ENCODE measurements at regions not wholly inside any gene's neighbourhood (a gene's known extent, or its start where the extent isn't known, plus 50 kb on each side); places are given as distances from the start of the nearest gene placed in this dataset.

GRCh38 chr6:43873806-43874714, 104.0 kb downstream of the VEGFA start:
- no peaks in the 10 kb centered on the region for H3K9me3 ChIP-seq (ENCODE audit: control insufficient read depth, low read length)
- H3K27me3 ChIP-seq (replicated peaks; ENCODE audit: control insufficient read depth, insufficient read depth, low read length): peaks cover 31% of the 10 kb centered on the region
- no peak overlapping the region for H3K4me3 ChIP-seq (ENCODE audit: low read length)
- H3K9ac ChIP-seq (ENCODE audit: low read length): no peak overlapping the region
- no peak for DNase-seq (ENCODE audit: low read depth)
- no peaks in the 10 kb centered on the region for H3K4me1 ChIP-seq (ENCODE audit: control insufficient read depth, insufficient read depth, low read length)
- no peaks in the 10 kb centered on the region for H3K36me3 ChIP-seq (ENCODE audit: control insufficient read depth, insufficient read depth, low read length, severe bottlenecking)

- Histone ChIP-seq H3K9ac (ENCODE audit: low read length) (no peak overlapping the region), H3K27me3 (replicated peaks; ENCODE audit: control insufficient read depth, insufficient read depth, low read length) (peaks cover 48% of the 10 kb centered on the region), H3K4me1 (ENCODE audit: control insufficient read depth, insufficient read depth, low read length) (no peaks in the 10 kb centered on the region), H3K4me3 (ENCODE audit: low read length) (no peak overlapping the region), H3K36me3 (ENCODE audit: control insufficient read depth, insufficient read depth, low read length, severe bottlenecking) (no peaks in the 10 kb centered on the region), H3K9me3 (ENCODE audit: control insufficient read depth, low read length) (no peaks in the 10 kb centered on the region)
- DNase-seq (ENCODE audit: low read depth): no peak
Observed at GRCh38 chr6:43871933-43872332, 101.9 kb downstream of the VEGFA start.

- Histone ChIP-seq H3K27me3 (replicated peaks; ENCODE audit: control insufficient read depth, insufficient read depth, low read length) (peaks cover 48% of the 10 kb centered on the region), H3K36me3 (ENCODE audit: control insufficient read depth, insufficient read depth, low read length, severe bottlenecking) (no peaks in the 10 kb centered on the region), H3K4me3 (ENCODE audit: low read length) (no peak overlapping the region), H3K9ac (ENCODE audit: low read length) (no peak overlapping the region), H3K4me1 (ENCODE audit: control insufficient read depth, insufficient read depth, low read length) (no peaks in the 10 kb centered on the region), H3K9me3 (ENCODE audit: control insufficient read depth, low read length) (no peaks in the 10 kb centered on the region)
- DNase-seq (ENCODE audit: low read depth): no peak
Observed at GRCh38 chr6:43871284-43871683, 101.3 kb downstream of the VEGFA start.

GRCh38 chr6:43870660-43871061, 100.7 kb downstream of the VEGFA start:
- H3K9ac ChIP-seq (ENCODE audit: low read length): no peak overlapping the region
- no peaks in the 10 kb centered on the region for H3K4me1 ChIP-seq (ENCODE audit: control insufficient read depth, insufficient read depth, low read length)
- H3K36me3 ChIP-seq (ENCODE audit: control insufficient read depth, insufficient read depth, low read length, severe bottlenecking): no peaks in the 10 kb centered on the region
- H3K4me3 ChIP-seq (ENCODE audit: low read length): no peak overlapping the region
- no peaks in the 10 kb centered on the region for H3K9me3 ChIP-seq (ENCODE audit: control insufficient read depth, low read length)
- peaks cover 48% of the 10 kb centered on the region for H3K27me3 ChIP-seq (replicated peaks; ENCODE audit: control insufficient read depth, insufficient read depth, low read length)
- peak; percentile 51 for DNase-seq (ENCODE audit: low read depth)

GRCh38 chr6:43869792-43870659, 100.0 kb downstream of the VEGFA start:
- Histone ChIP-seq H3K36me3 (ENCODE audit: control insufficient read depth, insufficient read depth, low read length, severe bottlenecking) (no peaks in the 10 kb centered on the region), H3K9me3 (ENCODE audit: control insufficient read depth, low read length) (no peaks in the 10 kb centered on the region), H3K9ac (ENCODE audit: low read length) (no peak overlapping the region), H3K27me3 (replicated peaks; ENCODE audit: control insufficient read depth, insufficient read depth, low read length) (peaks cover 52% of the 10 kb centered on the region), H3K4me1 (ENCODE audit: control insufficient read depth, insufficient read depth, low read length) (no peaks in the 10 kb centered on the region), H3K4me3 (ENCODE audit: low read length) (no peak overlapping the region)
- DNase-seq (ENCODE audit: low read depth): no peak

GRCh38 chr6:43869079-43869710, 99.2 kb downstream of the VEGFA start:
- Histone ChIP-seq H3K4me3 (ENCODE audit: low read length) (no peak overlapping the region), H3K36me3 (ENCODE audit: control insufficient read depth, insufficient read depth, low read length, severe bottlenecking) (no peaks in the 10 kb centered on the region), H3K27me3 (replicated peaks; ENCODE audit: control insufficient read depth, insufficient read depth, low read length) (peaks cover 51% of the 10 kb centered on the region), H3K4me1 (ENCODE audit: control insufficient read depth, insufficient read depth, low read length) (no peaks in the 10 kb centered on the region), H3K9me3 (ENCODE audit: control insufficient read depth, low read length) (no peaks in the 10 kb centered on the region), H3K9ac (ENCODE audit: low read length) (no peak overlapping the region)
- DNase-seq (ENCODE audit: low read depth): no peak

GRCh38 chr6:43868467-43868866, 98.5 kb downstream of the VEGFA start:
- no peaks in the 10 kb centered on the region for H3K36me3 ChIP-seq (ENCODE audit: control insufficient read depth, insufficient read depth, low read length, severe bottlenecking)
- DNase-seq (ENCODE audit: low read depth): no peak
- no peaks in the 10 kb centered on the region for H3K4me1 ChIP-seq (ENCODE audit: control insufficient read depth, insufficient read depth, low read length)
- peaks cover 51% of the 10 kb centered on the region for H3K27me3 ChIP-seq (replicated peaks; ENCODE audit: control insufficient read depth, insufficient read depth, low read length)
- no peak overlapping the region for H3K4me3 ChIP-seq (ENCODE audit: low read length)
- H3K9me3 ChIP-seq (ENCODE audit: control insufficient read depth, low read length): no peaks in the 10 kb centered on the region
- no peak overlapping the region for H3K9ac ChIP-seq (ENCODE audit: low read length)

- no peaks in the 10 kb centered on the region for H3K9me3 ChIP-seq (ENCODE audit: control insufficient read depth, low read length)
- peaks cover 51% of the 10 kb centered on the region for H3K27me3 ChIP-seq (replicated peaks; ENCODE audit: control insufficient read depth, insufficient read depth, low read length)
- H3K4me3 ChIP-seq (ENCODE audit: low read length): no peak overlapping the region
- DNase-seq (ENCODE audit: low read depth): no peak
- no peak overlapping the region for H3K9ac ChIP-seq (ENCODE audit: low read length)
- H3K36me3 ChIP-seq (ENCODE audit: control insufficient read depth, insufficient read depth, low read length, severe bottlenecking): no peaks in the 10 kb centered on the region
- H3K4me1 ChIP-seq (ENCODE audit: control insufficient read depth, insufficient read depth, low read length): no peaks in the 10 kb centered on the region
Observed at GRCh38 chr6:43867996-43868395, 98.0 kb downstream of the VEGFA start.

GRCh38 chr6:43867246-43867645, 97.2 kb downstream of the VEGFA start:
- Histone ChIP-seq H3K4me1 (ENCODE audit: control insufficient read depth, insufficient read depth, low read length) (no peaks in the 10 kb centered on the region), H3K4me3 (ENCODE audit: low read length) (no peak overlapping the region), H3K9ac (ENCODE audit: low read length) (no peak overlapping the region), H3K36me3 (ENCODE audit: control insufficient read depth, insufficient read depth, low read length, severe bottlenecking) (no peaks in the 10 kb centered on the region), H3K9me3 (ENCODE audit: control insufficient read depth, low read length) (no peaks in the 10 kb centered on the region), H3K27me3 (replicated peaks; ENCODE audit: control insufficient read depth, insufficient read depth, low read length) (peaks cover 48% of the 10 kb centered on the region)
- no peak for DNase-seq (ENCODE audit: low read depth)

GRCh38 chr6:43865932-43866645, 96.1 kb downstream of the VEGFA start:
- no peaks in the 10 kb centered on the region for H3K9me3 ChIP-seq (ENCODE audit: control insufficient read depth, low read length)
- peaks cover 48% of the 10 kb centered on the region for H3K27me3 ChIP-seq (replicated peaks; ENCODE audit: control insufficient read depth, insufficient read depth, low read length)
- no peaks in the 10 kb centered on the region for H3K4me1 ChIP-seq (ENCODE audit: control insufficient read depth, insufficient read depth, low read length)
- H3K4me3 ChIP-seq (ENCODE audit: low read length): no peak overlapping the region
- H3K9ac ChIP-seq (ENCODE audit: low read length): no peak overlapping the region
- no peaks in the 10 kb centered on the region for H3K36me3 ChIP-seq (ENCODE audit: control insufficient read depth, insufficient read depth, low read length, severe bottlenecking)
- no peak for DNase-seq (ENCODE audit: low read depth)
